ENCODE measurements at regions not wholly inside any gene's neighbourhood (a gene's known extent, or its start where the extent isn't known, plus 50 kb on each side); places are given as distances from the start of the nearest gene placed in this dataset.
"Not testable (repeated sequence)": the region's sequence is repeated elsewhere in the genome, so short reads cannot be mapped to it uniquely, and the experiment has no call there.

DNA sequence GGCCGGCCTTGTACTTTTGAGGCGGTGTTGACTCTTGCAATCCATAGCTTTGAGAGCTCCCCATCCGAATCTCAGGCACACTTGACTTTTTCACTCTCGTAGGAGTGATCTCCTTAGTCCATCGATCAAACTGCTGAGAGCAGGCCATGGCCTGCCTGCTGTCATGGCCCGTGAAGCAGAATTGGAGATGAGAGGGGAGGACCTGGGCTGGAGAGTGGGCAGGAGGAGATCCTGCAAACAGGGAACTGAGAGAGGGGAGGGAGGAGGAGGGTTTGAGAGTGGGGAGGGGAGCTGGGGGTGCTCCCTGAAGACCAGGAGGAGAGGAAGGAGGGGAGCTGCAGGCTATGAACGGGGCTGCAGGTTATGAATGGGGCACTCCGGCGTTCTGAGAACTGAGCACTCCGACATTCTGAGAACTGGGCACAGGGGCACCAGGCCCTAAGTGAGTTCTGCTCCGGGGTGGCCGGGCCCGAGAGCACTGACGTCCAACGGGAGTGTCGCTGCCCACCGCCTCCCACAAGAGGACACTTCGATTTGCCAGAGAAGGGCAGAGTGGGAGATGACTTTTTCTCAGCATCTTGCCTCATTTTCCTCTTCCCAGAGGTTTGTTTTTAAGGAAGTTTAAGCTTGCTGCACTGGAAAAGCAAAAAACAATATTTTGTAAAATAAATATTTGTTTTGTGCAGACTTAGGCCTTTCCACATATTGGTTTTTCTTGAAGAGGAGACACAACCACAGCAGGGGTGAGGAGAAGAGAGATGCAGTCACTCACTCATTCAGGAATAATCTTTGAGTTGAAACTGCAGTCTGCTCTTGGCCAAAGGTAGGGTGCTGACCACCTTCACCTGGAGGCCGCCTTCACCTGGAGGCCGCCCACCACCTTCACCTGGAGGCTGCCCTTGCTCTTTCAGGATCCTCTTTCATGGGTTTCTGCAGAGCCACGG lies 194.2 kb downstream of the NPIPB11 start:
- intact Hi-C loops (cut with micrococcal nuclease); H3K36me3 ChIP-seq (ENCODE audit: control insufficient read depth, insufficient read depth, low read length); H3K27me3 ChIP-seq (ENCODE audit: control insufficient read depth in 2 of 2, insufficient read depth in 2 of 2, low read length in 2 of 2); FAIRE-seq; ATAC-seq; H2AFZ ChIP-seq (ENCODE audit: low read depth, low read length); H3K4me2 ChIP-seq (ENCODE audit: insufficient read depth, low read length); H3K9me3 ChIP-seq (replicated peaks; ENCODE audit: control insufficient read depth, insufficient read depth, low read depth, low read length); H3K79me2 ChIP-seq (ENCODE audit: control insufficient read depth, insufficient read depth, low read length); BruUV-seq (replicated peaks); DNase-seq (ENCODE audit: extremely low read depth in 1 of 4, low spot score in 3 of 4); in situ Hi-C loops (cut with MboI); H3K27ac ChIP-seq (ENCODE audit: extremely low read depth, low read depth, low read length); POLR2A ChIA-PET; H3K9ac ChIP-seq (ENCODE audit: insufficient read depth in 1 of 2, low read depth in 2 of 2, low read length in 2 of 2); H3K4me1 ChIP-seq (replicated peaks in 1 of 2; ENCODE audit: control insufficient read depth in 2 of 2, insufficient read depth in 2 of 2, low read length in 2 of 2); H3K9me1 ChIP-seq (ENCODE audit: control insufficient read depth, insufficient read depth, low read length); CTCF ChIA-PET (ENCODE audit: low intra/inter-chr PET ratio); H3K4me3 ChIP-seq; H4K20me1 ChIP-seq (replicated peaks; ENCODE audit: control insufficient read depth, insufficient read depth, low read length): not testable (repeated sequence)
- 26% methylated on average over 16 of the region's 21 CpGs for WGBS (ENCODE audit: insufficient coverage, low coverage, missing lambda C conversion rate)

DNA sequence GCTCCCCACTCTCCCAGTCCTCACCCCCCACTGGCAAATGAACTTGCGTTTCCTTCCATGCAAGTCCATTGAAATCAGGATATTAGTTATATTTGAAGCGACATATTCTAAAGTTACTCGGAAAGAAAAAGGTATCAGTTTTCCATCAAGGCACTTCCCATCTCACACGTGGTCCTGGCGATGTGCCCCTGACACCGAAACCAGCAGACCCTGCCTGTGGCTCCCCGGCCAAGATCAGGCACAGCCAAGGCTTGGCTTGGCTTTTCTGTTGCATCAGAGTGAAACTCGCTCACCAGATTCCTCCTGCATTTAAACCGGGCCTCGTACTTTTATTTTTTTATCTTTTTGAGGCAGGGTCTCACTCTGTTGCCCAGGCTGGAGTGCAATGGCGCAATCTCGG lies 195.1 kb downstream of the NPIPB11 start:
- 7% methylated on average over 9 of the region's 12 CpGs for WGBS (ENCODE audit: insufficient coverage, low coverage, missing lambda C conversion rate)
- in situ Hi-C loops (cut with MboI); BruUV-seq (replicated peaks); ATAC-seq; H3K4me1 ChIP-seq (replicated peaks in 1 of 2; ENCODE audit: control insufficient read depth in 2 of 2, insufficient read depth in 2 of 2, low read length in 2 of 2); H3K4me2 ChIP-seq (ENCODE audit: insufficient read depth, low read length); H3K4me3 ChIP-seq; POLR2A ChIA-PET; H3K36me3 ChIP-seq (ENCODE audit: control insufficient read depth, insufficient read depth, low read length); H3K27ac ChIP-seq (ENCODE audit: extremely low read depth, low read depth, low read length); H3K9ac ChIP-seq (ENCODE audit: insufficient read depth in 1 of 2, low read depth in 2 of 2, low read length in 2 of 2); H2AFZ ChIP-seq (ENCODE audit: low read depth, low read length); H3K79me2 ChIP-seq (ENCODE audit: control insufficient read depth, insufficient read depth, low read length); H4K20me1 ChIP-seq (replicated peaks; ENCODE audit: control insufficient read depth, insufficient read depth, low read length); H3K9me1 ChIP-seq (ENCODE audit: control insufficient read depth, insufficient read depth, low read length); H3K9me3 ChIP-seq (replicated peaks; ENCODE audit: control insufficient read depth, insufficient read depth, low read depth, low read length); intact Hi-C loops (cut with micrococcal nuclease); H3K27me3 ChIP-seq (ENCODE audit: control insufficient read depth in 2 of 2, insufficient read depth in 2 of 2, low read length in 2 of 2); CTCF ChIA-PET (ENCODE audit: low intra/inter-chr PET ratio); DNase-seq (ENCODE audit: extremely low read depth in 1 of 4, low spot score in 3 of 4); FAIRE-seq: not testable (repeated sequence)

DNA sequence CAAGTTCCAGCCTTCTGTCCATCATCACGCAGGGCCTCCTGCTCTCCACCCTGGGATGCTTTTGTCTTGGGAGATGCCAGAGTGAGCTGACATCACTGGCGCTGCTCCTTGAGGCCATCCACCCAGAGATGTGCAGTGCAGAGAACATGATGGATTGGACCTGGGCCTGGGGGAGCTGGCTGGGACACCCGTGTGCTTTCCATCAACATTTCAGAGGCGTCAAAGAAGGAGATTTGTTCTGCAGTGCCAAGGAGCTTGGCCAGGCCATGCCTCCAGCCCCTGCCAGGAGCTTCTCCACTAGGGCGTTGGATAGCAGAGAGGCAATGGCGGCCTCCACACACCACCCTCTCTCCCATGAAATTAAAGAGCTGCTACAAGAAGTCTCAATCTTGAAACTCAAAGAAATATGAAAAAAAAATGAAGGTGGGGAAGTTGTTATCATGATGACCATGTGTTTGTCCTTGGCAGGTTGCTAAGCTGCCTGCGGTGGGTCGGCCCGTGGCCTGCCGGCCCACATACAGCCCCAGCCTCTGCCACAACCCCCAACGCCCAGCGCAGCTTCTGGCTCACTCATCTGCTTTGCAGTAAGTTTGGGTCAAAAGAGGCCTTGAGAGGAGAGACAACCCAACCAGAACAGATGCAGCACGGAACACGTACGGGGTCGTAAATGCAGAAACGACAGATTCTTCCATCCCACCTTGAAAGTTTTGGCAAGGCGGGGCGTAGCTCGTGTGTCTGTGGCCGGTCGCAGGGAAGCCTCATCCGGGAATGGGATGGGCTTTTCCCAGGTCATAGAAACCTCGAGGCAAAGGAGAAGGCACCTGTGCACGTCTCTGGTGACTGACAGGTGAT lies 196.0 kb downstream of the NPIPB11 start:
- H3K4me1 ChIP-seq (replicated peaks in 1 of 2; ENCODE audit: control insufficient read depth in 2 of 2, insufficient read depth in 2 of 2, low read length in 2 of 2); H3K4me3 ChIP-seq; DNase-seq (ENCODE audit: extremely low read depth in 1 of 4, low spot score in 3 of 4); H3K4me2 ChIP-seq (ENCODE audit: insufficient read depth, low read length); POLR2A ChIA-PET; H3K36me3 ChIP-seq (ENCODE audit: control insufficient read depth, insufficient read depth, low read length); CTCF ChIA-PET (ENCODE audit: low intra/inter-chr PET ratio); H3K9me3 ChIP-seq (replicated peaks; ENCODE audit: control insufficient read depth, insufficient read depth, low read depth, low read length); H2AFZ ChIP-seq (ENCODE audit: low read depth, low read length); in situ Hi-C loops (cut with MboI); H3K9me1 ChIP-seq (ENCODE audit: control insufficient read depth, insufficient read depth, low read length); FAIRE-seq; intact Hi-C loops (cut with micrococcal nuclease); H4K20me1 ChIP-seq (replicated peaks; ENCODE audit: control insufficient read depth, insufficient read depth, low read length); H3K79me2 ChIP-seq (ENCODE audit: control insufficient read depth, insufficient read depth, low read length); H3K9ac ChIP-seq (ENCODE audit: insufficient read depth in 1 of 2, low read depth in 2 of 2, low read length in 2 of 2); H3K27ac ChIP-seq (ENCODE audit: extremely low read depth, low read depth, low read length); ATAC-seq; H3K27me3 ChIP-seq (ENCODE audit: control insufficient read depth in 2 of 2, insufficient read depth in 2 of 2, low read length in 2 of 2); BruUV-seq (replicated peaks): not testable (repeated sequence)
- WGBS (ENCODE audit: insufficient coverage, low coverage, missing lambda C conversion rate) = 14% methylated on average over 20 of the region's 25 CpGs

Data from K562 (cell line).